K562 (cell line): ENCODE measurements at regions not wholly inside any gene's neighbourhood (a gene's known extent, or its start where the extent isn't known, plus 50 kb on each side); places are given as distances from the start of the nearest gene placed in this dataset.

Experiments
- ETV5 ChIP-seq: sonication (generic); formaldehyde crosslinking; IDR thresholded peaks from 2 replicates; pipeline ENCODE4 v1.4.0; 2020; ENCODE audit warnings: low read depth, mild to moderate bottlenecking, missing genetic modification reagents
- FOXM1 ChIP-seq, 2 experiments: fragments of 450-650 bp in 1 of 2; sonication (generic) in 1 of 2; formaldehyde crosslinking in 1 of 2; IDR thresholded peaks; 2 replicates each; pipeline versions ENCODE4 v1.6.1 to v1.9.0; 2017 to 2022; ENCODE audit warnings: low read depth in 2 of 2, mild to moderate bottlenecking in 2 of 2, missing genetic modification reagents in 1 of 2, moderate library complexity in 1 of 2
- HDAC6 ChIP-seq: IDR thresholded peaks from 2 replicates; pipeline ENCODE4 v1.6.1; 2012; ENCODE audit warnings: low read depth, mild to moderate bottlenecking, control low read depth, inconsistent platforms, low read length, moderate library complexity
- SP2 ChIP-seq: IDR thresholded peaks from 2 replicates; pipeline ENCODE4 v1.6.1; 2011; ENCODE audit warnings: mild to moderate bottlenecking, low read depth, low read length, moderate library complexity; ENCODE audit not compliant: poor library complexity, severe bottlenecking; ENCODE audit errors: extremely low read depth
- ZNF212 ChIP-seq: fragments of 450-650 bp; formaldehyde crosslinking; IDR thresholded peaks from 2 replicates; pipeline ENCODE4 v1.4.0; 2020; ENCODE audit warnings: mild to moderate bottlenecking
- TF ChIP-seq, protein P1 (sequence below), 3 experiments: IDR thresholded peaks in 2 of 3; conservative IDR thresholded peaks in 1 of 3; 2 replicates each; pipeline ENCODE4 v1.5.1; 2011 to 2012; ENCODE audit warnings: low read length in 3 of 3, mild to moderate bottlenecking in 3 of 3, control low read depth in 2 of 3, improper control_type of control experiment in 1 of 3, inconsistent platforms in 1 of 3, low read depth in 1 of 3, mixed read lengths in 1 of 3, moderate library complexity in 1 of 3; ENCODE audit not compliant: insufficient read depth in 2 of 3
- TF ChIP-seq, protein P2 (sequence below), 3 experiments: fragments of 200-800 bp in 1 of 3; fragments of 250-450 bp in 1 of 3; fragments of 450-650 bp in 1 of 3; sonication (Bioruptor Pico) in 1 of 3; sonication (Bioruptor generic) in 1 of 3; formaldehyde crosslinking in 1 of 3; IDR thresholded peaks; 2 replicates each; pipeline versions ENCODE4 v1.6.1 to v1.8.0; 2016 to 2022; ENCODE audit warnings: mild to moderate bottlenecking in 2 of 3, missing genetic modification characterization in 2 of 3, missing compliant biosample characterization in 1 of 3, moderate library complexity in 1 of 3

DNA sequence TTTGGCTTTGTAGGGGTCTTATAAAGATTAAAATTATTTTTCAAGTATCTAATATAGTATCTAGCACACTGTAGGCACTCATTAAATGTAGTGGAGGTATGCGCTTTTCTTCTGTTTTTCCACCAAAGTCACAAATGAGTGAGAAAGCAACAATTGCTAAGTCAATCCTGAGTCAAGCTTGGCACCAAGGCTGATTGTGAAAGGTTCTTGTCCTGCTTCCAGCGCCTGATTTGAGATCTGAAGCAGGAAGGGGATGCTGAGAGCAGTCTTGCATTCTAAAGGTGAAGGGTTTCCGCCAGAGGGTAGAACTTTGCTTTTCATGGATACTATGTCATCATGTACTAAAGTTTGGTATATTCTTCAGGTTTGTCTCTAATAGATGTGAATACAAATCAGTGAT lies 64.9 kb upstream of the DAAM1 start:
- no peak for TF ChIP-seq ETV5 (CRISPR knock-in tag)
- TF ChIP-seq, protein P1, sequence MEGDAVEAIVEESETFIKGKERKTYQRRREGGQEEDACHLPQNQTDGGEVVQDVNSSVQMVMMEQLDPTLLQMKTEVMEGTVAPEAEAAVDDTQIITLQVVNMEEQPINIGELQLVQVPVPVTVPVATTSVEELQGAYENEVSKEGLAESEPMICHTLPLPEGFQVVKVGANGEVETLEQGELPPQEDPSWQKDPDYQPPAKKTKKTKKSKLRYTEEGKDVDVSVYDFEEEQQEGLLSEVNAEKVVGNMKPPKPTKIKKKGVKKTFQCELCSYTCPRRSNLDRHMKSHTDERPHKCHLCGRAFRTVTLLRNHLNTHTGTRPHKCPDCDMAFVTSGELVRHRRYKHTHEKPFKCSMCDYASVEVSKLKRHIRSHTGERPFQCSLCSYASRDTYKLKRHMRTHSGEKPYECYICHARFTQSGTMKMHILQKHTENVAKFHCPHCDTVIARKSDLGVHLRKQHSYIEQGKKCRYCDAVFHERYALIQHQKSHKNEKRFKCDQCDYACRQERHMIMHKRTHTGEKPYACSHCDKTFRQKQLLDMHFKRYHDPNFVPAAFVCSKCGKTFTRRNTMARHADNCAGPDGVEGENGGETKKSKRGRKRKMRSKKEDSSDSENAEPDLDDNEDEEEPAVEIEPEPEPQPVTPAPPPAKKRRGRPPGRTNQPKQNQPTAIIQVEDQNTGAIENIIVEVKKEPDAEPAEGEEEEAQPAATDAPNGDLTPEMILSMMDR (IDR thresholded peaks at IDR 0.05 in 2 of 3, conservative IDR thresholded peaks at IDR 0.05 in 1 of 3; ENCODE audit: insufficient read depth in 2 of 3, low read depth in 1 of 3, low read length in 3 of 3) = no peak
- TF ChIP-seq ZNF212 = no peak
- TF ChIP-seq SP2 = no peak
- TF ChIP-seq HDAC6 = no peak
- TF ChIP-seq FOXM1 (IDR thresholded peaks at IDR 0.05; ENCODE audit: low read depth) = no peak
- no peak for TF ChIP-seq FOXM1 (CRISPR knock-in tag; IDR thresholded peaks at IDR 0.05; ENCODE audit: low read depth)
- TF ChIP-seq, protein P2, sequence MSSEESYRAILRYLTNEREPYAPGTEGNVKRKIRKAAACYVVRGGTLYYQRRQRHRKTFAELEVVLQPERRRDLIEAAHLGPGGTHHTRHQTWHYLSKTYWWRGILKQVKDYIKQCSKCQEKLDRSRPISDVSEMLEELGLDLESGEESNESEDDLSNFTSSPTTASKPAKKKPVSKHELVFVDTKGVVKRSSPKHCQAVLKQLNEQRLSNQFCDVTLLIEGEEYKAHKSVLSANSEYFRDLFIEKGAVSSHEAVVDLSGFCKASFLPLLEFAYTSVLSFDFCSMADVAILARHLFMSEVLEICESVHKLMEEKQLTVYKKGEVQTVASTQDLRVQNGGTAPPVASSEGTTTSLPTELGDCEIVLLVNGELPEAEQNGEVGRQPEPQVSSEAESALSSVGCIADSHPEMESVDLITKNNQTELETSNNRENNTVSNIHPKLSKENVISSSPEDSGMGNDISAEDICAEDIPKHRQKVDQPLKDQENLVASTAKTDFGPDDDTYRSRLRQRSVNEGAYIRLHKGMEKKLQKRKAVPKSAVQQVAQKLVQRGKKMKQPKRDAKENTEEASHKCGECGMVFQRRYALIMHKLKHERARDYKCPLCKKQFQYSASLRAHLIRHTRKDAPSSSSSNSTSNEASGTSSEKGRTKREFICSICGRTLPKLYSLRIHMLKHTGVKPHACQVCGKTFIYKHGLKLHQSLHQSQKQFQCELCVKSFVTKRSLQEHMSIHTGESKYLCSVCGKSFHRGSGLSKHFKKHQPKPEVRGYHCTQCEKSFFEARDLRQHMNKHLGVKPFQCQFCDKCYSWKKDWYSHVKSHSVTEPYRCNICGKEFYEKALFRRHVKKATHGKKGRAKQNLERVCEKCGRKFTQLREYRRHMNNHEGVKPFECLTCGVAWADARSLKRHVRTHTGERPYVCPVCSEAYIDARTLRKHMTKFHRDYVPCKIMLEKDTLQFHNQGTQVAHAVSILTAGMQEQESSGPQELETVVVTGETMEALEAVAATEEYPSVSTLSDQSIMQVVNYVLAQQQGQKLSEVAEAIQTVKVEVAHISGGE (CRISPR knock-in tag; IDR thresholded peaks at IDR 0.05) = no peak
